Common myeloid progenitor, CD34-positive (primary cell): ENCODE measurements at regions not wholly inside any gene's neighbourhood (a gene's known extent, or its start where the extent isn't known, plus 50 kb on each side); places are given as distances from the start of the nearest gene placed in this dataset.

Source experiments
- CTCF ChIA-PET: fragments of 350-600 bp; sonication (Branson Sonifier 250); formaldehyde crosslinking; loops from one replicate; lab custom pipeline; 2021; ENCODE audit warnings: antibody characterized with exemption; lab: Charles Lee
- POLR2A ChIA-PET: fragments of 350-600 bp; sonication (Branson Sonifier 250); formaldehyde crosslinking; loops from one replicate; lab custom pipeline; 2021; ENCODE audit warnings: antibody characterized with exemption; lab: Charles Lee
- DNase-seq, 3 donors: peaks; one replicate each; pipeline versions ENCODE4 v3.0.0 to v3.0.0-alpha.2; 2013
- H3K27ac ChIP-seq, 2 experiments: 1 replicate in 1 of 2; 2 replicates in 1 of 2; pipeline ENCODE4 v1.7.0; 2013; ENCODE audit warnings: inconsistent platforms in 2 of 2, low read length in 2 of 2, mild to moderate bottlenecking in 2 of 2, low read depth in 1 of 2, moderate library complexity in 1 of 2; ENCODE audit not compliant: severe bottlenecking in 2 of 2, insufficient read depth in 1 of 2, poor library complexity in 1 of 2
- H3K27me3 ChIP-seq, 5 experiments: replicated peaks in 2 of 5; 1 replicate in 3 of 5; 2 replicates in 2 of 5; pipeline versions ENCODE4 v1.6.1 to v1.7.0; 2013; ENCODE audit warnings: low read length in 4 of 5, mild to moderate bottlenecking in 2 of 5, moderate library complexity in 2 of 5, inconsistent platforms in 1 of 5; ENCODE audit not compliant: insufficient read depth in 5 of 5, control insufficient read depth in 4 of 5
- H3K36me3 ChIP-seq, 4 experiments: 1 replicate in 2 of 4; 2 replicates in 2 of 4; pipeline versions ENCODE4 v1.6.1 to v1.7.0; 2013; ENCODE audit warnings: low read length in 3 of 4, control low read depth in 1 of 4, mild to moderate bottlenecking in 1 of 4; ENCODE audit not compliant: control insufficient read depth in 4 of 4, insufficient read depth in 4 of 4
- H3K4me1 ChIP-seq, 4 experiments: 1 replicate in 3 of 4; 2 replicates in 1 of 4; pipeline versions ENCODE4 v1.6.1 to v1.7.1; 2013; ENCODE audit warnings: low read length in 3 of 4, mild to moderate bottlenecking in 3 of 4, control low read depth in 1 of 4, inconsistent platforms in 1 of 4, moderate library complexity in 1 of 4; ENCODE audit not compliant: control insufficient read depth in 4 of 4, insufficient read depth in 4 of 4; ENCODE audit errors: control extremely low read depth in 1 of 4
- H3K4me3 ChIP-seq, 7 experiments: 1 replicate in 4 of 7; 2 replicates in 3 of 7; pipeline versions ENCODE4 v1.5.1 to v1.7.0; 2013; ENCODE audit warnings: mild to moderate bottlenecking in 7 of 7, low read length in 6 of 7, moderate library complexity in 6 of 7, inconsistent platforms in 2 of 7, low read depth in 2 of 7, control low read depth in 1 of 7; ENCODE audit not compliant: insufficient read depth in 4 of 7, control insufficient read depth in 1 of 7; ENCODE audit errors: extremely low read depth in 1 of 7
- H3K9me3 ChIP-seq, 5 experiments: 1 replicate in 4 of 5; 2 replicates in 1 of 5; pipeline versions ENCODE4 v1.6.1 to v1.7.1; 2013; ENCODE audit warnings: low read length in 4 of 5, mild to moderate bottlenecking in 2 of 5, inconsistent platforms in 1 of 5, low read depth in 1 of 5, moderate library complexity in 1 of 5; ENCODE audit not compliant: control insufficient read depth in 4 of 5, insufficient read depth in 2 of 5; ENCODE audit errors: control extremely low read depth in 1 of 5
- WGBS: methylation state at CpG from one replicate; pipeline ENCODE4 v1.1.5; 2013; ENCODE audit not compliant: insufficient coverage; 5-methylcytosine and 5-hydroxymethylcytosine counted together

DNA sequence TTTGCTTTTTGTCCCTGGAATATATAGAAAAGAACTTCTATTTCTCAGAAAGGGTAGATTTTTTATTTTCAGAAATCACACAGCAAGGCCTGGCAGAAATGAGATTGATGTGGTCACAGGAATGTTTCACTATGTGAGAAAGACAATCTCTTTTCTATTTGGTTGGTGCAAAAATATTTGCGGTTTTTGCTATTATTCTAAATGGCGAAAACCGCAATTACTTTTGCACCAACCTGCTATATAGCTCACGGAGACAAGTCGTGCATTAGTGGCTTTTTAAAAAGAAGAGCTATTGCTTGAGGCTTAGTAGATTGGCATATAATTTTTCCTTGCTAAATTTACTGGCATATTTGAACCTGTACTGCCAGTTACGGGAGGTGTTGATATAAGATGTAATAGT lies 100.4 kb downstream of the ITM2A start:
- ChIA-PET POLR2A (no interaction called here), CTCF (no interaction called here)
- no peaks in the 10 kb centered on the region for H3K9me3 ChIP-seq
- WGBS, result 63% methylated on average over 6 of the region's 6 CpGs
- no peaks in the 10 kb centered on the region for H3K36me3 ChIP-seq
- H3K27ac ChIP-seq, result no peak overlapping the region
- peaks cover 0 to 11% (median 9%) of the 10 kb centered on the region in 4 experiments for H3K4me1 ChIP-seq
- no peak overlapping the region for H3K4me3 ChIP-seq
- H3K27me3 ChIP-seq, result peaks cover 0 to 2% (median 0%) of the 10 kb centered on the region in 5 experiments
- DNase-seq, result no peak

DNA sequence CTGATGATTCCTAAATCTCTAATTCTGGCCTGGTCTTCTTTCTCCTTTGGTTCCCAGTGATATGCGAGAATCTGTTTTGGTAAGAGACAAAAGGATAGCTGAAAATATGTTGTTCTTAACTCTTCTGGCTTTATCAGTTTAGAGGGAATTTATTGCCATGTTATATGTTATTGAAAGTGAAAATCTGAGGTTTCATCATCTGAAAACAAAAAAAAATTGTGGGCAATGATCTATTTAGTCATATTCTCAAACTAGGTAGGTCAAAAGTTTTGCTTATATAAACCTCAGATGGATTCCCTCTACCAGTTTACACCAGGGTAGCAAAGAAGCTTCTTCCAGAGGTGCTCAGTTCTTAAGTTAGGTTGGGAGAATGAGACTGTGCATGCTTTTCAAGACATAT lies 103.6 kb downstream of the ITM2A start:
- Histone ChIP-seq H3K9me3 (no peaks in the 10 kb centered on the region), H3K27me3 (no peaks in the 10 kb centered on the region), H3K27ac (no peak overlapping the region), H3K36me3 (no peaks in the 10 kb centered on the region), H3K4me3 (no peak overlapping the region), H3K4me1 (peaks cover 6 to 26% (median 16%) of the 10 kb centered on the region in 4 experiments)
- DNase-seq, result no peak
- CTCF ChIA-PET, result no interaction called here
- POLR2A ChIA-PET, result interaction anchor here (0.6 kb wide), 1 partner anchor 73 kb away, joined by 3 read pairs; no protein-coding TSS in a partner anchor
- no CpG with 5 or more reads among the region's 1 CpG for WGBS

DNA sequence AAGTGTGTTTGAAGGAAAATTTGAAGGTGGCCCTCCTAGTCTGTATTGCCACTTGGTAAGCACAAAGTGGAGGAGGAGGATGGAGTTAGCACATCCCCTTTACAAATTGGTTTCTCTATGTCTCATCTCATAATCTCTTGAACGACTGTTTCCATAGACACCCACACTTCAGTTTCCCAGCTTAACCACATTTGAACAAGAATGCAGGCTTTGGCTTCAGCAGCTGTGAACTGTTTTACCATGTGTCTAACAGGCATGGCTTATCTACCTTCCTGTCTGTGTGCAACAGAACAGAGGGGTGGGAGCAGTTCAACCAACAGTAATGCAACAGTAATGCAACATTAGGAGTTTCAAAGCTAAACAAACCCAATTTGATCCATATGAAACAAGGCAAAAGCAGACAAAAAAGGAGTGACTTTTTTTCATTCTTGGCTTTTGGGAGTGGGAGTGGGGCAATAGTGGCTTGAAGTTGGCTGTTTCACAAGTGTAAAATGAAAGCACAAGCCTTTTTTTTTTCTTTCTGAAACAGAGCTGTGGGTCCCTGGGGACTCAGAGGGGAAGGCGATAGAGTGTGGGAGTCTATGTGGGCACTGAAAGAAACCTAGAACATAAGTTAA lies 108.0 kb downstream of the ITM2A start:
- Histone ChIP-seq H3K4me1 (peaks cover 11 to 35% (median 19%) of the 10 kb centered on the region in 4 experiments), H3K4me3 (peak overlapping the region in 2 of 7 experiments; percentile 32 to 48), H3K27me3 (no peaks in the 10 kb centered on the region), H3K9me3 (no peaks in the 10 kb centered on the region), H3K36me3 (no peaks in the 10 kb centered on the region), H3K27ac (peak overlapping the region; percentile 43 to 69)
- DNase-seq, result peak; percentile 66 to 97 (median 93)
- WGBS, result 0% methylated on average over 1 of the region's 2 CpGs
- ChIA-PET CTCF (interaction anchor here (0.6 to 1.0 kb wide), 2 partner anchors 114 to 703 kb away, joined by 3 read pairs; no protein-coding TSS in a partner anchor), POLR2A (interaction anchor here (1.5 kb wide), 1 partner anchor 89 kb away, joined by 4 read pairs; no protein-coding TSS in a partner anchor)

DNA sequence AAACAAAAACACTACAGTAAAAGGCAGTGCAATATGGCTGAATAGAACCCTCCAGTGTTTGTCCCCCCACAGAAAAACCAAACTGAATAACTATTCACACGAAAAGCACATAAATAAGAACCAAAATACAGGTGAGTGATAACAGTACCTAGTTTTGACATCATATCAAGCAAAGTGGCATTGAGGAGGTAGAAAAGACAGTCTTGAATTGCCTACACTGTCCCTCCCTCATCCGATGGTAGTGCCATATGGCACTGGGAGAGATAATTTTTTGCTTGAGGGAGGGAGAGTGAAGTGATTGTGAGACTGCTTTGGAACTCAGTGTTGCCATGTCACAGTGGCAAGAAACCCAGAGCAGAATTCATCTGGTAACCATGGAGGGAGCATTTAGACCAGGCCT lies 99.2 kb downstream of the GPR174 start:
- Histone ChIP-seq H3K4me3 (no peak overlapping the region), H3K27me3 (no peaks in the 10 kb centered on the region), H3K36me3 (peaks cover 0 to 2% (median 0%) of the 10 kb centered on the region in 4 experiments), H3K9me3 (peaks cover 0 to under 1% (median 0%) of the 10 kb centered on the region in 5 experiments), H3K27ac (no peak overlapping the region), H3K4me1 (no peaks in the 10 kb centered on the region)
- WGBS, result 100% methylated on average over 1 of the region's 2 CpGs
- DNase-seq, result no peak
- POLR2A ChIA-PET, result no interaction called here
- CTCF ChIA-PET, result no interaction called here

DNA sequence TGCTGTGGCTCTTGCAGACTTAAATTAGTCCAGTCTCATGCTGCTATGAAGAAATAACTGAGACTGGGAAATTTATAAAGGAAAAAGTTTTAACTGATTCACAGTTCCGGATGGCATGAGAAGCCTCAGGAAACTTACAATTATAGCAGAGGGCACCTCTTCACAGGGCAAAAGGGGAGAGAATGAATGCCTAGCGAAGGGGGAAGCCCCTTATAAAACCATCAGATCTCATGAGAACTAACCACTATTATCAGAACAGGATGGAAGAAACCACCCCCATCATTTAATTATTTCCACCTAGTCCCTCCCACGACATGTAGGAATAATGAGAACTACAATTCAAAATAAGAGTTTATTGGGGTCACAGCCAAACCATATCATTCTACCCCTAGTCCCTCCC lies 91.4 kb downstream of the GPR174 start:
- Histone ChIP-seq H3K4me3 (no peak overlapping the region), H3K27ac (no peak overlapping the region), H3K27me3 (peaks cover 0 to 6% (median 0%) of the 10 kb centered on the region in 5 experiments), H3K36me3 (peaks cover 0 to 10% (median 0%) of the 10 kb centered on the region in 4 experiments), H3K4me1 (no peaks in the 10 kb centered on the region), H3K9me3 (peaks cover 0 to 3% (median 0%) of the 10 kb centered on the region in 5 experiments)
- POLR2A ChIA-PET, result no interaction called here
- DNase-seq, result no peak
- 62% methylated on average over 1 of the region's 3 CpGs for whole genome bisulfite sequencing
- CTCF ChIA-PET, result no interaction called here

DNA sequence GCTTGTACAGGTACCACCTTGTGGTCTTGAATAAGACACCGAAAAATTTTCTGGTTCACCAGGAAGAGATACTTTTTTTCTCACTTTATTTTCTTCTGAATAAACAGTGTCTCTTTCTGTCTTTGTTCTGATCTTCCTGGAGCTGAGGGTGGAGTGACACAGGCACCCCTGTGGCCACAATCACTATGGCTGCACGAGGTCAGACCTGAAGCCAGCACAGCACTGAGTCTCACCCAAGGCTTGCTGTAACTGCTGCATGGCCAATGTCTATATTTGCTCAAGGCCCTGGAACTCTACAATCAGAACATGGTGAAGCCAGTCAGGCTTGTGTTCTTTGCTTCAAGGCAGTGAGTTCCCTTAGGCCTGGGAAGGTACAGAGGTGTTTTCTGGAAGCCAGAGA lies 87.2 kb downstream of the GPR174 start:
- ChIA-PET CTCF (no interaction called here), POLR2A (no interaction called here)
- Histone ChIP-seq H3K36me3 (peaks cover 0 to 5% (median 0%) of the 10 kb centered on the region in 4 experiments), H3K4me1 (no peaks in the 10 kb centered on the region), H3K27me3 (peaks cover 0 to under 1% (median 0%) of the 10 kb centered on the region in 5 experiments), H3K27ac (no peak overlapping the region), H3K4me3 (no peak overlapping the region), H3K9me3 (peaks cover 0 to 3% (median 0%) of the 10 kb centered on the region in 5 experiments)
- 92% methylated on average over 1 of the region's 2 CpGs for WGBS
- no peak for DNase-seq
